ENCODE measurements at regions not wholly inside any gene's neighbourhood (a gene's known extent, or its start where the extent isn't known, plus 50 kb on each side); places are given as distances from the start of the nearest gene placed in this dataset.

DNA sequence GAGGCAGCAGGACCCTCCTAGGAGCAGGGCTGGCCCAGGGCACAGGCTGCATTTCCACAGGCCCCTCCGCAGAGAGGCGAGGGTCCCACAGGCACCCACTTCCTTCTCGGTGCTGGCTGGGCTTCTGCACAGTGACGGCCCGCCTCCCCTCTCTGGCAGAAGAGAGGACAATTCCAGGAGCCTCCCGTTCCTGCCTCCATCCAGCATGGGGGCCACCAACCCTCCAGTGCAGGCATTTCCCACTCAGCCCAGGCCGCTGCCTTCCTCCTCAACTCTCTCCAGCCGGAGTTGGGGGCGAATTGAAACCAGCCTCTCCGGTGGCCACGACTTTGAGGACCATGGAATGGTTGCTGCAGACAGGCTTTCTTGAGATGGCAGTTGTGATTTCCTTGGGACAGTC lies 125.0 kb upstream of the PPP2R2D start:
- no peak for DNase-seq (ENCODE audit: low read depth)

DNA sequence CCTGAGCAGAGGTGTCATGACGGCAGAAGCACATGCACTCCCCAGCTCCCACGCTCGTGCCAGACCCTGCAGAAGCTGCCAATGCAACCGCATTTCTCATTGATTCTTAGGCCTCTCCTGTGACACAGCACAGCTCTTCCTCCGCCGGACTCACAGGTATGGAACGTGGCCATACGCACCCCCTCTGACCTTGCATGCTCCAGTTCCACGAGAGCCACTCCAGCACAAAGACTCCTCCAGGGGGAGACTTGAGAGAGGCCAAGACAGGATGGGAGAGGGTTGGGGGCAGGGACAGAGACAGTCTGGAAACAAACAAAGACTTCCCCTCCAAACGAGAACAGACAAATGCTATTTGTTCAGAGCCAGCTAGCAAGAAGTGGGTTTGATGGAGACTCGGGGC lies 124.3 kb upstream of the PPP2R2D start:
- DNase-seq (ENCODE audit: low read depth): no peak

DNA sequence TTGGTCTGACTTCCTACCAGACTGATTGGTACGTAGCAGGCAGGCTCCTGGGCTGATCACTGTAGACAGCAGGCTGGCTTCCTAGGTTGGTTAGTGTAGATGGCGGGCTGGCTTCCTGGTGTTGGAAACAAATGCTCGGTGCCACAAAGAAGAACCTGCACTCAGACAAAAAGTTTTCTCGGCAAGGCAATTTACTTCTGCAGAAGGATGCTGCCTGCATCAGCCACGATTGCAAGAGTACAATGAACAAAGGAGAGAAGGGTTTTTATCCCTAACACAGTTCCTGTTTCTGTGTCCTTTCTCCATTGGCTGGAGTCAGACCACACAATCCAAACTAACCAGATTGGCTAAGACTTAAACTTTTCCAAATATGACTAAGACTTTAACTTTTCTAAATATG lies 123.6 kb upstream of the PPP2R2D start:
- no peak for DNase-seq (ENCODE audit: low read depth)

DNA sequence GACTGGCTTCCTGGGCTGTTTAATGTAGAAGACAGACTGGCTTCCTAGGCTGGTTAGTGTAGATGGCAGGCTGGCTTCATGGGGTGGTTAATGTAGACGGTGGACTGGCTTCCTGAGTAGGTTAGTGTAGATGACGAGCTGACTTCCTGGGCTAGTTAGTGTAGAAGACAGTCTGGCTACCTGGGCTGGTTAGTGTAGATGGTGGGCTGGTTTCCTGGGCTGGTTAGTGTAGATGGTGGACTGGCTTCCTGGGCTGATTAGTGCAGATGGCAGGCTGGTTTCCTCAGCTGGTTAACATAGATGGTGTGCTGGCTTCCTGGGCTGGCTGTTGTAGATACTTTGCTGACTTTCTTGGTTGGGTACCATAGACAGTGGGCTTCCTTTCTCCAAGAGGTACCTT lies 122.9 kb upstream of the PPP2R2D start:
- DNase-seq (ENCODE audit: low read depth): no peak

DNA sequence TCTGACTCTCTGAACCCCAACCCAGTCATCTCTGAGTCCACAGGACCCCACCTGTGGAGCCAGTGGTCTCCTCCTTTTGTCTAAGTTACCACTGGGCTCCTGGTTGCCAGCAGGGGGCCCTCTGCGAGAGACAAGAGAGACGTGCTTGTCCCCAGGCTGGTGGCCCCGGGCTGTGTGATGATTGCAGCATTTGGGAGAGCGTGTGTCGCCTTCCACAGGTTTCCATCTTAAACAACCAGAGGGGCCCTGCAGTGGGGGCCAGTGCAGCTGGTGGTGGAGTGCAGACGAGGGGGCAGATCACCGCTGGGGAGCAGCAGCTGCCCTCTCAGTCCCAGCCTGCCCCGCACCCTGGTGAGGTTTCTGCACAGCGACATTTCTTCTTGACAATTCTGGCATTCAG lies 122.4 kb upstream of the PPP2R2D start:
- DNase-seq (ENCODE audit: low read depth): no peak

DNA sequence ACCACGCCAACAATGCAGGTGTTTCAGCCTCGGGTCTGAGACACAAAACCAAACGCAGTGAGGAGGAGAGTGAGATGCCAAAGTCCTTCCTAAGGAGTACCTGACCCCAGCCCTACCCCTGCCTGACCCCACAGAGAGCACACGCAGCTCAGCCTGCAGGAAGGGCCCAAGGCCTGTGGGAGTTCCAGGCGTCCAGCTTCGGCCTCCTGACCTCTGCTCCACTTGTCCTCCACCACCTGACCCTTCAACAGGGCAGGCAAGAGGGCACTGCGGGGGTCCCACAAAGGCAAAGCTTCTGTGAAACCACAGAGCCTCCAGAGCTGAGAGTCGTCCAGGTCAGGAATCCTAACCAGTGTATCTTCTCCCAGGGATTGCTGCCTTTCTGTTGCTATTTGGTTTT lies 122.0 kb upstream of the PPP2R2D start:
- DNase-seq (ENCODE audit: low read depth): no peak

DNA sequence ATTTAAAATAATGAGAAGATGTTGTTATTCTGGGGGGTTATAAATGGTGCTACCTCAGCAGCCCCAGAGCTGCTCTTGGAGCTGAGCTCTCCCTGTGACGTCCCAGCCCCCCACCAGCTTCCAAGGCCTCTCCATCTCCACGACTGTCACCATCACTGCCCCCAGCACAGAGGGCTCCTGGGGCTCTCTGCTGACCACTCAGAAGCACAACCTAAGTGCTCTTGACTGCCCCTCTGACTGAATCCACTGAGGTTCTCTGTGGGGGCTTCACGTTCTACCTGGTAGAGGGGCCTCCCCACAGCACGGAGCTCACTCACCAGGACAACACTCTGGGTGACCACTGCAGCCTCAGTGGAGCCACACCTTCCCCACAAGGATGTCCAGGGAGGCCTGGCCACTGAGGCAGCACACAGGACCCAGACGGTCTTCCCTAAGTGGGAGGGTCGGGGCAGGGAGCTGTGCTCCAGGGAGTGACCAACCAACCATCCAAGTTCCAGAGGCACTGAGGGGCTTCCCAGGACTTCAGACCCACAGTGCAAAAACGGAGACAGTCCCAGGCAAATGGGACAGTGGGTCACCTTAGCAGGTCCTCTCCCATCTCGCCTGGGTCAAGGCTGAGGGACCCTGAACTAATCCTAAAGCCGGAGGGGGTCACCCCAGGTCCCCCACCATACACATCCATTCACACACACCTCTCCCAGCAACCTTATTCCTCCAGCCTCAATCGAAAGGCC lies 121.0 kb upstream of the PPP2R2D start:
- no peak for DNase-seq (ENCODE audit: low read depth)

DNA sequence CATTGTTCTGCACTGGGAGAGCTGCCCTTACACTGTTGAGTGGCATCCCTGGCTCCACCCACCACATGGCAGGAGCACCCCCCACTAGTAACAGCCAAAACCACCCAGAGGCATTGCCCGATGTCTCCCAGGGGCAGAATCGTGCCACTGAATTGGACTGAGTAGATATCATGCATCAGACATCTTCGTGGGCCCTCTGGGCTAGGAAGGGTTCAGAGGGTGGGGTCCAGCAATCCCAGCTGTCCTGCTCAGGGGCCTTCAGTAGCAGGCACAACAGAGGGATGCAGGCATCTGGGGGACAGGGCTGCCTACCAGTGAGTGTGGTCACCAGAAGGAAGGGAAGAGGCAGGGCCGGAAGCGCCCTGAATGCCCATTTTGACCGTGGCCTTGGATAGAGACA lies 119.7 kb upstream of the PPP2R2D start:
- no peak for DNase-seq (ENCODE audit: low read depth)

DNA sequence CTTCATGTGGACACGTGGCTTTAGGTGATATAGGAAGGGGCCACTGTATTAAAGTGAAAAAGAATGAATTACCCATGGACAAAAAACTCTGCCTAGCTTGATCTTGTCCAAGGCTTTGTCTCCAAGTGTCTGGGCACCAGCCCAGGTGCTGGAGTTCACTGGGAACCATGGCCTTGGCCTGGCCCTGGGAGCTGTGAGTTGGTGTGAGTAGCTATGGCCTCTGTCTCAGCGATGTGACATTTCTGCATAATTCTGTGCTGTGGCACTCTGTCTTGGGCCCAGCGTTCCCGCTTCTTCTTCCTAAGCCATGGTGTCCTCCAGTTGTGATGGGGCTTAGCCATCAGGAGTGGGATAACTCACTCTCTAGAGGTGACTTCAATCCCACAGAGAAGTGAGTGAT lies 119.0 kb upstream of the PPP2R2D start:
- DNase-seq (ENCODE audit: low read depth): no peak

DNA sequence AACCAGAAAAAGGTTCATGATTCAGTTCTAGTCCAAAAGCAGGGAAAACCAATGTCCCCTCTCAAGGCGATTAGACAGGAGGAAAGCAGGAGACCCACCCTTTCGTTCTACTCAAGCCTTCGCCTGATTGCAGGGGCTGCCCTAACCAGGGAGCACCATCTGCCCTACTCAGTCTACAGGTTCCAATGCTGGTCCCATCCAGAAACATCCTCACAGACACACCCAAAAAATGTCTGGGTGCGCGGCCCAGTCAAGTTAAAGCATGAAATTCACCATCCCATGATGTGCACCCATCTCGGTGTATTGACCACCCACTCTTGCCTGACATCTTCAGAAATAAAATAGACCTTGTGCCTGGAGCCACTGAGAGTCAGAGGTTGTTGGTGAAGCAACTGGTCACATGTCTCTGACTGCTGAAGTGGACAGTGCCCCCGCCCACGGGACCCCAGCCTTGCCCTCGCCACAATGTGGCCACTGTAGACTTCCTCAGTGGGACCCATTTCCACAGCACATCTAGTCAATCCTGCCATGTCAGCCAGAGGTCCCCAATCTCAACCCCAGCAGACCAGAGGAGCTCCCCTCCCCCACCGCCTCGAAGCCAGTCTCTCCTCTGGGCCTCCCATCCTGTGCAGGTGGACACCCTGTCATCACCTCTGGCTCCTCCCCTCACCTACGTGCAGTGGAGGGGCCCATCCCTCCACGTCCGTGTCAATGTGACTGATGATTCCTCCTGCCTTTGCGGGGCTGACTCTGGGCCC lies 116.3 kb upstream of the PPP2R2D start:
- no peak for DNase-seq (ENCODE audit: low read depth)

DNA sequence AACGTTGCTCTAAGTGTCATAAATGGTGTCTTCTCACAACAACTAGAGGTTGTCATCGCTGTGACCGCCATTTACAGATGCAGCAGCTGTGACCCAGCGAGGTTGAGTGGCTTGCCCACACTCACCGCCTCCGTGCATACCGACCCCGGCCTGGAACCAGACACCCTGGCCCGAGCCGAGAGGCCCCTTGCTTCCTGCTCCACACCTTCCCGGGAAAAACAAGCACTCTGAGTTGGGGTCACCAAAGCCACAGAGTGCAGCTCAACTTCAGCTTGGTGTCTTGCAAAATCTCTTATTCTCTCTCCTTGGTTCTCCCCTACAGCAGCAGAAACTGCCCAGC lies 115.7 kb upstream of the PPP2R2D start:
- DNase-seq (ENCODE audit: low read depth): no peak

DNA sequence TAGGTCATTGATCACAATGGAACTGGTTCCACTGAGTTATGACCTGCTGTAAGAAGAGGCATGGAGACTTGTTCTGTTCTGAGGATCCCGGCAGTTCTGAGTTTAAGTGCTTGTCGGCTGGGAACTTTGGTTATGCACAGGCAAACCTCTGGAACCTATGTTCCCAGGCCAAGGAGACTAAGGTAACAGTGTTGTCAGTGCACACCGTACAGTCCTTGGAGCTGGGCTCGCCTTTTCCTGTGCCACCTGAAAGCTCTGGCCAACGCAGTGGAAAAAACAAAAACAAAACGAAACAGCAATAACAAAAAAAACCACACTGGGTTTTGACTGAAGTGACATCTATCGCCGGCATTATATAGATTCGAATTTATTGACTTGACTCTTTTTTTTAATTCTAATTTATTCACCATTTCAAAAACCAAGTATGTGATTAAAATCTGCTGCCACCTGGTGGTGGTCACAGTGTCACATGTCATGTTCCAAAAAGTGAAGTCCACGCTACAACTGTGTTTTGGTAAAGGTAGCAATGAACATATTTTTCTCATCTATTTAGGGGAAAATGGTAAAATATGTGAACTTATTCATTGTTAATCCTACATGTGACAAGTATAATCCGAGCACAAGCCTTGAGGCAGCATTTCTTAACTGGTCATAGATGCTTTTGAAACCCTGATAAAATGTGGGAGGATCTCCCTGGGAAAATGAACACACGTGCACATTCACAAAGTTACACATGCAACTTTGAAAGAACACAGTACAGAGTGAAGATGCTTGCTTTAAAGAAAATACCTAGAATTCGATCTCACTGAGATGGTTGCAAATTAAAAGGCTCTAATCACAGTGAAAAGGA lies 113.8 kb upstream of the PPP2R2D start:
- peak; percentile 9 for DNase-seq (ENCODE audit: low read depth)

DNA sequence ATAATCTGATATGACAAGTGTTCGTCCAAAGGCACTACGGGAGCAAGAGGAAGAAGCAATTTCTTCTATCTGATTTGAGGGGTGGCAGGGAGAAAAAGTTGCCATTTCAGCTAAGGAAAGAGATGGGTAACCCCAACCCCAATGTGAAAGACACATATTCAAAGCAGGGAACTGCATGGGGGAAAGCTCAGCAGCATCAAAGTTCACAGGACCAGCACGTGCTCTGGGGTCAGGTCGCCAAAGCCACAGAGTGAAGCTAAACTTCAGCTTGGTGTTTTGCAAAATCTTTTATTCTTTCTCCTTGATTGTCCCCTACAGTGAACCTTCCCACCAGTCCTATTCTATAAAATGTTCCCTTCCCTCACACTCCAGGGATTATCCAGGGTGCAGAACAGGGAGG lies 112.8 kb upstream of the PPP2R2D start:
- no peak for DNase-seq (ENCODE audit: low read depth)

DNA sequence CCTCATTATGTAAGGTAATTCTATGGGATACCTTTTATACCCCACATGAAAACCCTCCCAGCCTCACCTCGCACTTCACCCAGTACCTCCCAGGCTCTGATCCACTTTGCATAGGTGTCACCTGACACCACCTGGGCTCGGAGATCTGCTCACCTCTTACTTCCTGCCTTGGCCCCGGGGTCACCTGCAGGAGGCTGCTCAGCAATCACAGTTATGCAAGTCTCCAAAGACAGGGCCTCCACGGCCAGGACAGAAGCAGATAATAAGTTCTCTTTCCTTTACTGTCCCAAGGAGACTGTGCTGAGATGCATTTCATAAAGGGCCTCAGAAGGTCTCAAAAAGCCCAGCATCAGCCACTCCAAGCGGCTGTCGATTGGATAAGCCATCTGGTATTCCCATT lies 112.4 kb upstream of the PPP2R2D start:
- no peak for DNase-seq (ENCODE audit: low read depth)

DNA sequence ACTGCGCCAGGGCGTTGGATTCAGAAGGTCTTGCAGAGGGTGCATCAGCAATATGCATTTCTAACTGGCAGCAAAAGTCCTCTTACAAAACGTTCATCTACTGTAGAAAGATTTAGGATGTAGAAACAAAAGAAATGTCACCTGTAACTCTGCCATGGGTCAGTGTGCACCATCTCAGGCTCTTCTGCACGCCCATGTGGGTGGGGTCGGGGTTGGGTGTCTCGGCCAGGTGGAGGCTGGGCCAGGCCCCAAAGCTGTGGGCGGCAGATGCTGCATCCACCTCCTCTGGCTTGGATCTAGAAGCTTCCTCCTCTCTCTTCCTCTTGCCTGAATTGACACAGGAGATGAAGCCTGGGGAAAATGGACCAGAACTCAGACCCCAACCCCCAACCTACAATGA lies 111.3 kb upstream of the PPP2R2D start:
- DNase-seq (ENCODE audit: low read depth): no peak

DNA sequence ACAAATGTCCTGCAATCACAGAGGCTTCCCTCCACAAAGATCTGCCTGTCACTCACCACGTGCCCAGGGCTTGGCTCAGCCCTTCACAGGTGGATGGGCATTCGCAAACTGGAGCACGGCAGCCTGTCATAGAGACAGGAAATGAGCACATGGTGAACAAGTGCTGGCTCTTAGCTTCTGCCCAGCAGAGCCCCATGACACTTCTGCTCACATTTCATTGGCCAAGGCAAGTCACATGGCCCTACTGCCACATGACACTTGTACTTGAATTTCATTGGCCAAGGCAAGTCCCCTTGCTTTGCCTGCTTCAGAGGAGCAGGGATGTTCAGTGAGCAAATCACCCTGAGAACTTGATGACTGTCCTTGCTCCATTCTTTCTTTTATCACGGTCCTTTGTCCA lies 110.8 kb upstream of the PPP2R2D start:
- no peak for DNase-seq (ENCODE audit: low read depth)

DNA sequence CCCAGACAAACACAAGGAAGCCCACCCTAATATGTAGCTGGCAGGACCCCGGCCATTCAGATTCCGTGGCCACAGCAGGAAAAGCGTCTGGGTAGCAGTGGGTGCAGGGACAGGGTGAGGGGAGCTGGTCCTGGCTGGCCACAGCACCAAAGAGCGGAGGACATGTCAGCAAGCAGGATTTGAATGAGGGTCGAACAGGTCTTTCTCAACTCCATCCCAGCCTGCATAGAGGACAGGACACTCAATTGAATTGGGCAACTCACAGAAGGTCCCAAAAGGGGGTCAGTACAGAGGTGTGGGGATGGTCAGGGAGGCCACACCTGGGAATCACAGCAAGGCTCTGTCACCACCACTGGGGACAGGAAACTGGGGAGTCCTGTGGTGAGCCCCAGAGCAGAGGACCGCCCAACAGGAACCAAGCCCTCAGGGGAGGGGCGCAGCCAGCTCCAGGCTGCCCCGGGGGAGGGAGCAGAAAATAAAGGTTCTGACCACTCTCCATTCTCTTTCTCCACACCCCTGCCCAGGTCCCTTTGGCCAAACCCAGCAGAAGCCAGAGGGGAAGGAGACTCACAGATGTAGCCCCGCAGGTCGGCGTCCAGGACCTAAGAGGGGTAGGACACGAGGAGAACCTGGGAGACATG lies 108.7 kb upstream of the PPP2R2D start:
- DNase-seq (ENCODE audit: low read depth): no peak

DNA sequence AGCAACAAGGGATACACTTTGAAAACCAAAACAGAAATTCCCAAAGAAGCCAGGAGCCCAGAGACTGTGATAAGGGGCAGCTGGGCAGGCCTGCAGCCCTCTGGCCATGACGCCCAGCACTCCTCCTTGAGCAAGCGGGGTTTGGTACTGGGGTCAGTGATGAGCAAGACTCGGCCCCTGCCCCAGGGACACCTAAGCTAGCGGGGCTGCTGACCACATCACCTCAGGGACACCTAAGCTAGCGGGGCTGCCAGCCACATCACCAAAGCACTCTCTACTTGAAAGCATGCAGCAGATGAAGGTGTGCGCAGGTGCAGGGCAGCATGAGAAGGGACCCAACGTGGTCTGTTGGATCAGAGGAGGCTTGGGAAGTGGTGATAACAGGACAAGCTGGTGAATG lies 108.0 kb upstream of the PPP2R2D start:
- no peak for DNase-seq (ENCODE audit: low read depth)

DNA sequence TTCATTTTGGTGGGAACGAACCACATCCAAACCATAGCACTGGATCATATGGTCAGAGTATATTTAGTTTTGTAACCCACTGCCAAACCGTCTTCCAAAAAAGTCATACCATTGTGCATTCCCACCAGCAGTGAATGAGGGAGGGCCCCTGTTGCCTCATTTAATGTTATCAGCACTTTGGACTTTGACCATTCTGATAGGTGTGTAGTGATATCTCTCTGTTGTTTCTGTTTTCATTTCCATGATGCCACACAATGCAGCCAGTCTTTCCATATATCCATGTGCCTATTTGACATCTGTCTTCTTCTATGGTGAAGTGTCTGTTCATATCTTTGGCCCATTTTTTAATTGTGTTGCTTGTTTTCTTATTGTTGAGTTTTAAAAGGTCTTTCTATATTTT lies 105.0 kb upstream of the PPP2R2D start:
- DNase-seq (ENCODE audit: low read depth): no peak

DNA sequence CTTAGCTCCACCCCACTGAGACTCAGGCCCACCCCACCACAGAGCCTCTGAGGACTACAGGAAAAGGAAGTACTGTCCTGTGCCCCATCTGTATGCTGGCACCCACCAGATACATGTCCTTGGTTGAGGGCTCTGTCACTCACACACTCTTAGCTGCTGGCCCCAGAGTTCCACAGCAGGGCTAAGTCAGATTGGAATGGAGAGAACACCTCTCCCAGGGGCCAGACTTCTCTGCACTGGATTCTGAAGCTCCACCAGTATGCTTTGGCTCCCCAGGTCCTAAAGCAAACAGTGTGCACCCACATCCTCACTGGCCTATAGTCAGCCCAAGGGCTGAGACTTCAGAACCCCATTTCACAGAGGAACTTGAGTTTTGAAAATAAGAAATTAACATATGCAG lies 103.2 kb upstream of the PPP2R2D start:
- no peak for DNase-seq (ENCODE audit: low read depth)

DNA sequence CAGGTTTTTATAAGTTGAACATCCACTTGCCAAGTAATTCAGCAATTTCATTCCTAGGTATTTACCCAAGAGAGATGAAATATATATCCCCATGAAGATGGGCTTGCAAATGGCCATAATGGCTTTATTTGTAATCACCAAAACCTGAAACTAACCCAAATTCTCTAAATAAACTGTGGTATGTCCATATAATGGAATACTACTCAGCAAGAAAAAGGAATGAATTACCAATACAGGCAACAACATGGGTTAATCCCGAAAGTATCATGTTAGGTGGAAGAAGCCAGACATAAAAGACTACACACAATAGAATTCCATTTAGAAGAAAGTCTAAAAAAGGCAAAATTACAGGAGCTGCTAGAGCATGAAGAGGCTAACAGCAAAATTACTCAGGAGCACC lies 101.4 kb upstream of the PPP2R2D start:
- no peak for DNase-seq (ENCODE audit: low read depth)

DNA sequence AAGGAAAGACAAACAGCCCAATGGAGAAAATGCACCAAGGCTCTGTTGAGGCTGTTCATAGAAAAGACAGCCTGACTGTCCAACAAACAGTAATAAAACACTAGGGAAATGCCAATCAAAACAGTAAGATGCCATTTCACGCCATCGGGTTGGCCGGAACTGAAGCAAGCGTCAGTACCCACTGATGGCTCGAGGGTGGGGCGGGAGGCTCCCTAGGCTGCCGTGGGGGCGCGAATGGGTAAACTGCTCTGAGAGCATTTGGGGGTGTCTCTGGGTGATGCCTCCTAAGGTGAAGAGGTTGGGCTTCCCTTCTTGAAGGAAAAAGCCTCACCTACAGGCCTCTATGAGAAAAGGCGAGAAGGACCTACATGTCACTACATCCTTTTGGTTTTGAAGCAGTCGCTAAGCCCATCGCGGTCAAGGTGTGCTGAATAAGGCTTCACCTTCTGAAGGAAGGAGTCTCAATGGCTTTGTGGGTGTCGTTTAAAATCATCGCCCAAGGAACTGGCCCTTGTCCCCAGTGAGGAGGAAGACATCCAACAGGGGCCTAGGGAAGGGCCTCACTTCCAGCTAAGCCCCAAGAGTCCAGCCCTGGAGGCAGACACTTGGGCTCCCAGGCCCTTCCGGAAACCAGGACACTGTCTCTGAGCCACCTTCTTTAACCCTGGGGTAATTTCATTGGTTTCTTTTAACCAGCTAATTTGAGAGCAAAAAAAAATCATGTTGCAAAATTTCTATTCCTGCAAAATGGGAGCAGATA lies 98.5 kb upstream of the PPP2R2D start:
- DNase-seq (ENCODE audit: low read depth): no peak

Measured in EH (cell line).